ENCODE measurements at regions not wholly inside any gene's neighbourhood (a gene's known extent, or its start where the extent isn't known, plus 50 kb on each side); places are given as distances from the start of the nearest gene placed in this dataset.
A peak's percentile ranks its signal among the peaks of the same experiment; 100 is the strongest.

GRCh38 chr5:68538814-68539420, 323.4 kb downstream of the PIK3R1 start:
- DNase-seq (ENCODE audit: low spot score): no peak

DNA sequence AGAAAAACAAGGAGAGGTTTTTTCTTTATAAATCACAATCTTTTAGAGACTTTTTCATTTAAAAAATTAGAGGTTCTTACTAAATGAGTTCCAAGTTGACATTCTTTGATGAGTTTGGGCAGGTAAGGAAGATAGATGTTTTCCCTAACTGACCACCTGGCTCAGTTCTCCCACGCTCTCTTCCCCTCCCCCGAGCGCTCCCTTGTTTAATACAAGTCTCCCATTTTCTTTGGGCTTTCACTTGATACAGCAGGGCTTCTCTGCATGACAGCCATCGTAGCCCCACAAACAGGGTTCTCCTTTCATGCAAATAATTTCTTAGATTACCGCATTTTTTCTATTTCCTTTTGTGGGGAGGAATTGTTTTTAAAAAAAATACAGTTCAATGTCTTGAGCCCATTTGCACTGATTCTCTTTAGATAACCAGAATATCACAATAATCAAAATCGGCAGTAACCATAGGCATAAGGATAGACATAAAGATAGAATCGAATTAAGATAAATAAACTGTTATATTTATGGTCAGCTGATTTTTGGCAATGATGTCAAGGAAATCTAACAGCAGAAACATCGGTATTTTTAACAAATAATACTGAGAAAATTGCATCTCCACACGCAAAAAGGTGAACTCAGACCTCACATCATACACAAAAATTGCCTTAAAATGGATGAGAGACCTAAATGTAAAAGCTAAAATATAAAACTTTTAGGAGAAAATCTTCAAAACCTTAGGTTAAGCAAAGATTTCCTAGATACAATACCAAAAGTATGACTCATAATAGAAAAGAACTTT, 325.4 kb downstream of the PIK3R1 start:
- no peak for DNase-seq (ENCODE audit: low spot score)

- no peak for DNase-seq (ENCODE audit: low spot score)
These were observed 326.7 kb downstream of the PIK3R1 start for GRCh38 chr5:68542207-68542606.

DNA sequence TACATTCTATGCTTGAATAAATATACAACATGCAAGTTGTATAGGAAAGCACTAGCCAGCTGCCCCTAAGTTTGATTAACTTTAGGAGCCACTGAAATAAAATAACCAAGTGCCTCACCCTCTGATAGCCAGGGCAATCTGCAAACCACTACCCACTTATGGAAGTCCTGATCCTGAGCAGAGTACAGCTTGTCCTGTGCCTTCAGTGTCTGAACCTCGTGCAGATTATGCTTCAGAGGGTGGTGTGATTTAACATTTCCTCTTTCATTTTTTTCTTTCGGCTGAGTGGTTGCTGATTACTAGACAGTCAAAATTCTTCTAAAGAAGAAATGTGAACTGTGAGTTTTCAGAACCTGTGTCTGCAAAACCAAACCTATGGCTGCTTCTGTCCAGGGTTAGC, 327.7 kb downstream of the PIK3R1 start:
- DNase-seq (ENCODE audit: low spot score): peak; percentile 3

DNA sequence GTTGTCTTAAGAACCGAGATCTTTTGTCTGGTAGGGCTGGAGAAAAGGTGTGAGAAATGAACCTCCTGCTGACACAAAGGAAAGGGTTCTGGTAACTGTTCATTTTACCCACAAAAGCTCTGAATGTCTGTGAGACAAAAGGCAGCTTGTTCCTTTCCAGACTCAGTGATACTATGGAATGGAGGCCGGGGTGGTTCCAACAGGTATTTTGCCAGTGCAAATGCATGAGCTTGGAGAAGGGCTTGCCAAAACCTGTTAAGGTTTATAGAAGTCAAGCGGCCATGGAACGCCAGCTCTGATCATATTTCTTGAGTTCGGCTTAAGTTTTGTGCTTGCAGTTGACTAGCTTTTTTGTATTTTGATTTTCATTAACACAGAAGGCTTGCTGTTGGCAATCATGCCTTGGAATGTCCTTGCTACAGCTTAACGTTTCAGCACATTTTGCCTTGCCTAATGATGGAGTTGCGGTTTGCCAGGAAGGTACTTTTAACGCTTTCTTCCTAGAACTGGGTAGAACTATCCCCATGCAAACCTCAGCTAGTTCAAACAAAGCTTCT, 328.6 kb downstream of the PIK3R1 start:
- no peak for DNase-seq (ENCODE audit: low spot score)

GRCh38 chr5:68544648-68545552, 329.3 kb downstream of the PIK3R1 start:
- no peak for DNase-seq (ENCODE audit: low spot score)

- no peak for DNase-seq (ENCODE audit: low spot score)
These were observed 330.2 kb downstream of the PIK3R1 start for GRCh38 chr5:68545636-68546295.

DNA sequence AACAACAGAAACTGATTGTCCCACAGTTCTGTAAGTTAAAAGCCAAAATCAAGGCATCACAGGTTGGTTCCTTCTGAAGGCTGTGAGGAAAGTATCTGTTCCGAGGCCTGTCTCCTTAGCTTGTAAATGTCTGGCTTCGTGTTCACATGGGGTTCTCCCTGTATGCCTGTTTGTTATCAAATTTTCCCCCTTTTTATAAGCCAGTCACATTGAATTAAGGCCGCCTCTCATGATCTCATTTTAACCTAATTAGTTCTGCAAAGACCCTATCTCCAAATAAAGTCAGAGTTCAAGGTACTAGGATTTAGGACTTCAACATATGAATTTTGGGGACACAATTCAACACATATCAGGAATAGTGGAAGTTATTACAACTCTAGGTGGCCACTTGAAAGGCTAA, 331.5 kb downstream of the PIK3R1 start:
- DNase-seq (ENCODE audit: low spot score): no peak

- no peak for DNase-seq (ENCODE audit: low spot score)
These were observed 332.1 kb downstream of the PIK3R1 start for GRCh38 chr5:68547622-68548021.

DNA sequence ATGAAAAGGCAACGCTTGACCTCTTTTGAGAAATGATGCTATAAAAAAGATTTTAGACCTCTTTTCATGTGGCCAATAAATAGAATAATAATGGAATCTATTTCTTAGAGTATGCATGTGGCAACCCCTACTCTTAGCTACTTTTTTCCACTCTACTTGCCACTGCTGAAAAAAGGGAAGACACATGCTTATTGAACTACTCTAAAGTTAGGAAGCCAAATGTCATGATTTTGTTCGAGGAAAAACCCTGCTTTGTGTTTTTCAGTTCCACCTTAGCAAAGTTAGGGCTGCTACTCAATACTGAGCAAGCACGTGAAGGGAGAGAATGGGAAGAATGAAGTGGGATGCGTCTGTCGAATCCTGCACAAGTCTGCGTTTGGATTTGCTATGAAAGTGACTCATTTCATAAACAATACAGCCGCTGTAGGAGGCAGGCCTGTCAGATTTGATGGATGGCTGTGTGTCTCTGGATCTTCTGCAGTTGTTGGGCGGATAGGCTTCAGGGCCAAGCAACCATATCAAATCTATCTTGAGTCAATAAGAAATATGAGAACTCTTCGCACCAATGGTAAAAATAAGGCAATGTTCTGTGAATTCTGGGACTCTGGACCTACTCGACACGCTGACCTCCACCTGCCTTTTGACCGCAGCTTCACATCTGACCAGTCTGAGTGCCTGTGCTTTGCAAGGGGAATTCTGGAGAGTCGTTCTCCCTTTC, 333.6 kb downstream of the PIK3R1 start:
- no peak for DNase-seq (ENCODE audit: low spot score)

- DNase-seq (ENCODE audit: low spot score): no peak
These were observed 334.5 kb downstream of the PIK3R1 start for GRCh38 chr5:68550015-68550414.

- DNase-seq (ENCODE audit: low spot score): no peak
These were observed 335.9 kb downstream of the PIK3R1 start for GRCh38 chr5:68551436-68551835.

GRCh38 chr5:68554571-68555279, 339.2 kb downstream of the PIK3R1 start:
- no peak for DNase-seq (ENCODE audit: low spot score)

DNA sequence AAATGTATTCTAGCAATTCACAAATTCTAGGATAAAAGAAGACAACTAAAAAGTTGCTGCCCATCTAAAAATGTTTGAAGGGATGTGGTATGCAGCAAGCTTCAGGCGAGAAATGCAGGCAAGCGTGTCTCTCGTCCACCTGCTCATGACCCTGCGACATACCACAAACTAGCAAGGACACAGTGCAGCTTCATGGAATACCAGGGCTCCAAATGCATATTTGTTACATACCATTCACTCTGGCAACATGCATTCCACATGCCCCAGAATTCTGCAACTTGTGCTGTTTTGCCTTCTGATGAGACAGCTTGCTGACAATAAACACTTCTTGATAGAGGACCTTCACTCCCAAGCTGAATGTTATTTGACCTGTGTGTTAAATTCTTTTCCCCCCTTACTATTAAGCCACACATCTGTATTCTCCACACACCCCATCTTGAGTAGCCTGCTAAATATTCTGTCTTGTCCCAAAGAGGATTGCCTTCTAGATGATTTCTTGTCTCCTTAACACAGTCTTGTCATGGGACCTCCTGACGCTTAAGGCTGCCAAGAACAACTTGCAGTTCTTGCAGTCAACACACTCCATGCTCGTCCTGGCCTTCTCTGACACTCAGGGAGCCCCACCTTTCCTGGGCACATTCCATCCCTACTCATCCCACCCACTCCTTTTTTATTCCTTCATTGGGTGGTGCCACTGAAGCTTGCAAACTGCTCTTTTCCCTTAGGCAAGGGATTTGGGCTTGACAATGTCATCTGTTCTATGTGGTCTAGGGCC, 340.5 kb downstream of the PIK3R1 start:
- DNase-seq (ENCODE audit: low spot score): no peak

DNA sequence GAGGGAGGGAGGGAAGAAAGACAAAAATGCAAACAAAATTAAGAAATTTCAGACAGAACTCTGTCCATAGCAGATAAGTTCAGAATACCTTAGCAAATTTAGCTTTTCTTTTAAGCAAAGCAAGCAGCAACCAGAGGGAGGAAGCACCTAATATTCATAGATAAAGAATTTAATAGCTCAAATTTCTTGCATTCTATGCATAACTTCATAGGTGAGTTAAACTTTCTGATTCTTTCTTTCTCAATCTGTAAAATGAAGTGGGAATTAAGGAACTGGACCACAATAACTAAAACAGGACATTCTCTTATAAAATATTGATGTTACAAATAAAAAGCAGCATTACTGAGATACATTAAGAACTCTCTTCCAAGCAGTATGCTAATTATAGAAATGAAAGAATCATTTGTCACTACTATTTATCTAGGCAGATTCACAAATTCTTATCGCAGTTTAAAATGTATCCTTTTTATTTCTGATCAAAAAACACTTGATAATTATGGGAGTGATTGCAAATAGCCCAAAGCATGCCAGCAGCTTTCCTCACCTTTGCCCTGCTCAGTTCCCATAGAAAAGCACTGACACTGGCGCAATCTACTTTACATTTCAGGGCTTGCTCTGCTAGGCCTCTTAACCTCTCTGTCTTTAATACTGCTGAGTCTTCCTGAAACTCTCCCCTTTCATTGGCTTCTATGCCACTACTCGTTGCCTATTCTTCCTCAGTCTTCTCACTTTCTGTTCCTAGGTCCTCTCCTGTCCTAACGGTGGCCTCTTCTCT, 341.8 kb downstream of the PIK3R1 start:
- DNase-seq (ENCODE audit: low spot score): no peak

GRCh38 chr5:68562308-68562707, 346.8 kb downstream of the PIK3R1 start:
- DNase-seq (ENCODE audit: low spot score): no peak

- DNase-seq (ENCODE audit: low spot score): peak; percentile 70
These were observed 349.9 kb downstream of the PIK3R1 start for GRCh38 chr5:68565427-68565826.

DNA sequence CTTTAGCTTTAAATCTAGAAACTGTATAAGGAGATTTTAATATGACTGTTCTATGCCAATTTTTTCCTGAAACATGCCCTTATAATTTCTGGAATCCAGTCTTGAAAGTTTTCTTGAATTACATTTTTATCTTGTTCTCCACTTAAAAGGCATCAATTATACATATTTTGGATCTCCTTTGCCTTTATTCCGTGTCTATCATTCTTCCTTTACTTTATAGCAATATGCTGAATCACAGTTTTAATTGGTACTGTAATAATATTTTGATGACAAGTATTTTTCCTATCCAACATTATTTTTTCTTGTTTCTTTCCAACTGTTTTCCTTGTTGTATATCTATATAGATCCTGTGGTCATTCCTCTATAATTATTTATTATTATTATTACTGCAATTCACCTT, 361.2 kb downstream of the PIK3R1 start:
- DNase-seq (ENCODE audit: low spot score): no peak

- DNase-seq (ENCODE audit: low spot score): no peak
These were observed 366.7 kb downstream of the PIK3R1 start for GRCh38 chr5:68582284-68582683.
